BLaER1 (cell line): ENCODE measurements at regions not wholly inside any gene's neighbourhood (a gene's known extent, or its start where the extent isn't known, plus 50 kb on each side); places are given as distances from the start of the nearest gene placed in this dataset.

Experiments
- H3K27ac ChIP-seq: shearing (Covaris generic); formaldehyde crosslinking; 2 replicates; pipeline ENCODE4 v1.8.1; 2022
- H3K27me3 ChIP-seq: shearing (Covaris generic); formaldehyde crosslinking; 2 replicates; pipeline ENCODE4 v1.8.1; 2022
- H3K36me3 ChIP-seq: shearing (Covaris generic); formaldehyde crosslinking; 2 replicates; pipeline ENCODE4 v1.8.1; 2022
- H3K4me1 ChIP-seq: shearing (Covaris generic); formaldehyde crosslinking; 2 replicates; pipeline ENCODE4 v1.8.1; 2022
- H3K4me2 ChIP-seq: shearing (Covaris generic); formaldehyde crosslinking; 2 replicates; pipeline ENCODE4 v1.8.1; 2022
- H3K4me3 ChIP-seq: shearing (Covaris generic); formaldehyde crosslinking; 2 replicates; pipeline ENCODE4 v1.8.1; 2022
- H3K9ac ChIP-seq: shearing (Covaris generic); formaldehyde crosslinking; 2 replicates; pipeline ENCODE4 v1.8.1; 2022
- H3K9me3 ChIP-seq: shearing (Covaris generic); formaldehyde crosslinking; 2 replicates; pipeline ENCODE4 v1.8.1; 2022
- H4K20me1 ChIP-seq: shearing (Covaris generic); formaldehyde crosslinking; 2 replicates; pipeline ENCODE4 v1.8.1; 2022
- Cebpa-rat ChIP-seq: shearing (Covaris generic); IDR thresholded peaks from 2 replicates; pipeline ENCODE4 v1.8.1; 2022

DNA sequence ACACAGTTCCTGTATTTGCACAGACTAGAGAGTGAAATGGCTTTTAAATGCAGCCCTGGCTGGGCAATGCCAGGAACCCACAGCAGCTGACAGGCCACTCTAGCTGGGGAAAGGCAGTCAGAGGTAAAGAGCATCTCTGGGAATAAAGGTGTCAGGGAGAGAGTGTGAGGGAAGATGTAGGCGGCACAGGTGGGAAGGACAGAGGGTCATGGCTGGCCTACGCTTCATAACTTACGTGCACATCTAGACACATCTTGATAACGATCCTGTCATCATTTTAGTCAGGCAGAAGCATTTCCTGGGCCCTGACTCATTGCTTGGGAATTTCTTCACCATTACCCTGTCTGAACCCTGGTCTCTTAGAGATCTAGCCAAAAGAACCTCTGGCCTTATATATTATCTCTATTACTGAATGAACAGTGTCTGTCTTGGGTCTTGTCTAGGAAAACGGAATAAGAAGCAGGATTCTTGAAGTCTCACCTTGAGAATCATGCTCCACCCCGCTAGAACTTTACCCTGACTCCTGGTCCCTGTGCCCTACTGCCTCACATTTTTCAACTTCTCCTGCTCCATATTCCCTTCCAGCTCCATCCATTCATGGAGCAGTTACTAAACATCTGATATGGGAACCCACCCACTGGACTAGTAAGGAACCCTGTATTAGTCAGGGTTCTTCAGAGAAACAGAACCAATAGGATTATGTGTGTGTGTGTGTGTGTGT is 106.4 kb upstream of the ELL2 start:
- H3K9ac ChIP-seq = no peak overlapping the region
- no peak for TF ChIP-seq Cebpa-rat
- H3K27me3 ChIP-seq = no peaks in the 10 kb centered on the region
- no peak overlapping the region for H3K27ac ChIP-seq
- H3K4me1 ChIP-seq = peaks cover 5% of the 10 kb centered on the region
- H3K36me3 ChIP-seq = no peaks in the 10 kb centered on the region
- H4K20me1 ChIP-seq = no peaks in the 10 kb centered on the region
- no peak overlapping the region for H3K4me2 ChIP-seq
- H3K9me3 ChIP-seq = no peaks in the 10 kb centered on the region
- no peak overlapping the region for H3K4me3 ChIP-seq

DNA sequence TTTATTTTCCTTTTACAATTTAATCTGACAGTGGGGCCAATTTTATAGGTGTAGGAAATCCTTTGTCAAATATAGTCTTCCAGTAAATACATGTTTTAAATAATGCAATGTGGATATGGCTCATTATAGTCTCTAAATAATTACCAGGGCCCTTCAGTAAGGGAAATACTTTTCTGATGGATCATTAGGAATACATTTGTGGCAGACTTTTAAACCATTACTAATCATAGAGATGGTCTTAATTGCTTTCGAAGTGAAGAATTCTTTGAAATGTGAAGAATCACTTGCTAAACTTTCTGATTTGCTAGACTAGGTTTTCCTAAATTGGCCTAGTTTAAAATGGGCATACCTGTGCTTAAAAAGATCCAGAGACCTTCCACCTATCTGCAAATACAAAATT is 105.6 kb upstream of the ELL2 start:
- H3K9ac ChIP-seq = no peak overlapping the region
- H4K20me1 ChIP-seq = no peaks in the 10 kb centered on the region
- TF ChIP-seq Cebpa-rat = no peak
- H3K4me3 ChIP-seq = no peak overlapping the region
- H3K27ac ChIP-seq = no peak overlapping the region
- H3K9me3 ChIP-seq = no peaks in the 10 kb centered on the region
- H3K4me1 ChIP-seq = peaks cover 5% of the 10 kb centered on the region
- no peaks in the 10 kb centered on the region for H3K27me3 ChIP-seq
- H3K36me3 ChIP-seq = no peaks in the 10 kb centered on the region
- no peak overlapping the region for H3K4me2 ChIP-seq

DNA sequence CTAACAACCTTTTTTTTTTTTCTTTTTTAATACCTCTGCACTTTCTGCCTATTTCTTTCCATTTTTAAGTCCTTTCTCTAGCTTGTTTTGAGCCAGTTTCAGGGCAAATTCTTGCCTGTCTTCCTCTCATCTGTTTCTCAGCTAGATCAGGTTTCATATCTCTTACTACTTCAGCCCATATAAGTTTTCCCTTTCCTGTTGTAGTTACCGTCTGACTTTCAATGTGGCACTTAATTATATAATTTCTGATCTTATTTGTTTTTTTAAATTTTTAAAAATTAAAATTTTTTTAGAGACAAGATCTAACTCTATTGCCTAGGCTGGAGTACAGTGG is 104.7 kb upstream of the ELL2 start:
- Histone ChIP-seq H4K20me1 (no peaks in the 10 kb centered on the region), H3K4me1 (peaks cover 5% of the 10 kb centered on the region), H3K27ac (no peak overlapping the region), H3K9ac (no peak overlapping the region), H3K4me3 (no peak overlapping the region), H3K4me2 (no peak overlapping the region), H3K36me3 (no peaks in the 10 kb centered on the region), H3K27me3 (no peaks in the 10 kb centered on the region), H3K9me3 (no peaks in the 10 kb centered on the region)
- TF ChIP-seq Cebpa-rat = no peak

DNA sequence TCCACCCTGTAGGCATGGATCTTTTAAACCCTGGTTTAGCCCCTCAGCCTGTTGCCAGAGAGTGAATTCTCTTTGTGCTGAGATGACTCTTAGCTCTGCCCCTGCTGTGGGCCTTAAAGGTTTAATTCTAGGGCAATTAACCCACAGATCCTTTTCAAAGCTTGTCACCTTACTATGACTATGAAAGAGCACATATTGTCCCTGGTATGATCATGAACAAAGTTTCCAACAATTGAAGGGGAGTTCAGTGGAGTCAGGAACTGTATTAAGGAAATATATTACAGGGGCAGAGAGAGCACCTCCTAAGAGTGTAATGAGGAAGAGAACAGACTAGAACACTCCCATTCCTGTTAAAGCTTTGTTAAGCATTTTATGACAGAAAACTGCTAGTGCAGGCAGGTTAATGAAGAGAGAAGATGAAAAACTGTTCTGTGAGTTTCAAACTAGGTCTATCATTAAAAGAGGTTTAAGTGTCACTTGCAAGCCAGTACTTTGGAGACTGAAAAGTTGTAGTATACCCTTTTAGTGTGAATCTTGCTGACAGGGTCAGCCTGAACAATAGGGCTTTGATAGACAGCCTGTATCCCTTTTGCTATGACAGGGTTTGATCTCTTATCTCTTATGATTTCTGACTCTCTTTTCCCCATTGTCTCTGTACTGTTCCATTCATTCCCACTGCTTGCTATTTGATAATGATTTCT is 104.2 kb upstream of the ELL2 start:
- H3K27me3 ChIP-seq = no peaks in the 10 kb centered on the region
- H3K4me2 ChIP-seq = no peak overlapping the region
- no peak overlapping the region for H3K9ac ChIP-seq
- no peaks in the 10 kb centered on the region for H4K20me1 ChIP-seq
- no peak for TF ChIP-seq Cebpa-rat
- no peak overlapping the region for H3K4me3 ChIP-seq
- H3K36me3 ChIP-seq = no peaks in the 10 kb centered on the region
- peaks cover 5% of the 10 kb centered on the region for H3K4me1 ChIP-seq
- no peaks in the 10 kb centered on the region for H3K9me3 ChIP-seq
- H3K27ac ChIP-seq = no peak overlapping the region

DNA sequence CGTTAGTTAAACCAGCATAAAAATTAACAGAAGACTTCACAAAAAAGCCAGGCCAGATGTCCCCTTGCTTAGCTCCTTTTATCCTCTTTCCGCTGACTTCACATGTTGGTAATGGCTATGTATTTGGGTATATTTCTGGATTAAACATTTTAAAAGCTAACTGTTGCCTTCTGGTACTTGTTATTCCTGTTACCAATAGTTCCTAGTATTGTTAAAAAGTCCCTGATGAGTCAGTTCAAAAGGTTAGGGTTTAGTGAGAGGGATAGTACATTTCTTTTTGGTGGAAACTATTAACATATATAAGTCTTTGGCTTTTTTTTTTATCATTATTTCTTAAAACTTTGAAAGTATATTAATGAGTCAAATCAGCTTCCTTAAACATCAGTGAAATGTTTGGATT is 103.2 kb upstream of the ELL2 start:
- H3K4me2 ChIP-seq = no peak overlapping the region
- H3K4me1 ChIP-seq = no peaks in the 10 kb centered on the region
- H4K20me1 ChIP-seq = no peaks in the 10 kb centered on the region
- H3K36me3 ChIP-seq = no peaks in the 10 kb centered on the region
- H3K9me3 ChIP-seq = no peaks in the 10 kb centered on the region
- H3K27me3 ChIP-seq = no peaks in the 10 kb centered on the region
- no peak for TF ChIP-seq Cebpa-rat
- H3K4me3 ChIP-seq = no peak overlapping the region
- no peak overlapping the region for H3K9ac ChIP-seq
- no peak overlapping the region for H3K27ac ChIP-seq

DNA sequence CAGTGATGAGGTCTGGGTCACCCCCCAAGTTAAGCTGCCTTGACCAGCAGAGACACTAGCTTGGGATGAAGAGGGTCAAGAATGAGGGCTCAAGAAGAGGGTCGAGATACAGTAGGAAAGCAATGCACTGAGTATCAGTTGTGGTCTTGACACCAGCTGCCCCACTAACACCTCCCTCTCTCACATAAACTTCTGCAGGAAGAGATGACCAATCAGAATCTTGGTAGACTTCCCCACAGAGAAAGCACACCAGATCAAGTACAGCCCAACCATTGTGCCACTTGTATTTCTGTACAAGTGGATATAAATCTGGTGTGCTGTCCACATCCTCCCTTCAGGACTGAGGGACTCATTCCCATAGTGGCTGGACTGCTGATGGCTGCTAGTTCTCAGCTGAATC is 101.2 kb upstream of the ELL2 start:
- Histone ChIP-seq H3K27ac (no peak overlapping the region), H3K36me3 (no peaks in the 10 kb centered on the region), H3K9ac (no peak overlapping the region), H3K4me2 (no peak overlapping the region), H3K27me3 (no peaks in the 10 kb centered on the region), H3K4me3 (no peak overlapping the region), H3K4me1 (no peaks in the 10 kb centered on the region), H4K20me1 (no peaks in the 10 kb centered on the region), H3K9me3 (no peaks in the 10 kb centered on the region)
- no peak for TF ChIP-seq Cebpa-rat

DNA sequence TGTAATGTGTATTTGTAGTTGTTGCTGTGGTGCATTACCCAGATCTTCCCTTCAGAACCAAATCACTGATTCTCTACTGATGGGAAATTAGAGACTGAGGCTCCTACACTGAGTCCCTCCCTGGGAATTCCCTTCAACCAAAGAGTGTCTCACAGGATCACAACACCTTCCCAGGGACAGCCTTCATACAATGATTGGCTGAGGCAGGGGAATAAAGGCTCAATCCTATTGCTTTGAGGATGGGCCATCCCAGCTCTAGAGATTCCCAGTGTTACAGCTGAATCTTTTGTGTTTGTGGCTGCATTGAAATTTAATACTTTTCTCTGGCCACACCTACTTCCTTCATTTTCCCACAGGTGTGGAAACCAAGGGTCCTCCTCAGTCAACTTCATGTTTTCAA is 96.4 kb upstream of the ELL2 start:
- no peak overlapping the region for H3K4me3 ChIP-seq
- no peaks in the 10 kb centered on the region for H3K4me1 ChIP-seq
- H3K27me3 ChIP-seq = no peaks in the 10 kb centered on the region
- no peak overlapping the region for H3K9ac ChIP-seq
- H4K20me1 ChIP-seq = no peaks in the 10 kb centered on the region
- TF ChIP-seq Cebpa-rat = no peak
- no peak overlapping the region for H3K4me2 ChIP-seq
- H3K27ac ChIP-seq = no peak overlapping the region
- H3K9me3 ChIP-seq = no peaks in the 10 kb centered on the region
- H3K36me3 ChIP-seq = no peaks in the 10 kb centered on the region

DNA sequence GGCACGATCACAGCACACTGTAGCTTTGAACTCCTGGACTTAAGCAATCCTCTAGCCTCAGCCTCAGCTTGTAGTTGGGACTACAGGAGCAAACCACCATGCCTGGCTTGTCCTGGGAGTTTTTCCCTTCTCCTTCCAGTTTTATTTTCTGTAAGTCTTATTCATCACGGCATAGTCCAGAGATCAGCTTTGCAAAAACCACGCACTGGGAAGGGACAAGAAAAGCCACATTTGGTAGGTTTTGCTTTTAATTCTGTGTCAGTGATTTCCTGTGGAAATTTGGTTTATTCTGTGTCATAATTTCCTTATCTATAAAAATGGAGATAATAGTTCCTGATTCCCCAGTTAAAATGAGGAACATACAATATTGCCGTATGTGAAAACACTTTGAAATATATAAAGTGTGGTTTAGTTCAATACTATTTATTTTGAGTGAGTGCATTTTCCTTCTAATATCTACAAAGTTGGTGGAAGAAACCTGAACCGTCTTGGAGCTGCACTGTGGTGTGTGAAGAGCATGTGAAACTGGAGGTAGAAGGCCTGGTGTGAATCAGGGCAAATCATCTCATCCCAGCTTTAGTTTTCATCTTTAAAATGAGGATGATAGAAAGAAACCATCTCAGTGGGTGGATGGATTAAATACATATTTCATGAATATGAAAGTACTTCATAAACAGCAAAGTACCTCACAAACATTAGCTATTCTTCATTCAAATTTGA is 92.8 kb upstream of the ELL2 start:
- no peak overlapping the region for H3K4me3 ChIP-seq
- H3K27me3 ChIP-seq = no peaks in the 10 kb centered on the region
- TF ChIP-seq Cebpa-rat = no peak

DNA sequence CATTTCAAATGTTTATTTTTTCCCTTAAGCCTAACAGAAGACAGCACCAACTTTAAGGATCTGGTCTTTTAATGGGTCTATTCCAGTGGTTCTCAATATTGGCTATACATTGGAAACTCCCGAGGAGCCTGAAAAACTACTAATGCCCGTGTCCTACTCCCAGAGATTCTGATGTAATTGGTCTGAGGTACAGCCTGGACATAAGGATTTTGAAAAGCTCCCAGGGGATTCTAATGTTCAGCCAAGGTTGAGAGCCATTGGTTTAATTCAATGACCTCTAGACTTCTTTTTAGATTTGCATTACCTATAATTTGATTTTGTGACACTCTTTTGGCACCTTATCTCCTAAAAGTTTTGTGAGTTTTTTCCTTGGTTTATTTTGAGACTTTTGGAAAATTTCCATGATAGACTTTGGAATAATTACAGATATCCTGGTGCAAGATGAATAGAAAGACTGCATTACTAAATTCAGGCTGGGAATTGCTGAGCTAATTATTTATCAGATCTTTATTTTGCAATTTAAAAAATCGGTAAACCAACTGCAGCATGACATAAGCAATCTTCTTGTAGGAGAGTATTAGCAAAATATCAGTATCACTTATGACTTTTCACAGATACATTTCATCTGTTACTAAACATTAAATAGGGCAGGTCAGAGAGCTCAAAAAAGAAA is 91.5 kb upstream of the ELL2 start:
- H3K9ac ChIP-seq = no peak overlapping the region
- no peaks in the 10 kb centered on the region for H3K4me1 ChIP-seq
- H3K4me3 ChIP-seq = no peak overlapping the region
- no peaks in the 10 kb centered on the region for H4K20me1 ChIP-seq
- H3K9me3 ChIP-seq = no peaks in the 10 kb centered on the region
- no peak overlapping the region for H3K4me2 ChIP-seq
- H3K36me3 ChIP-seq = no peaks in the 10 kb centered on the region
- TF ChIP-seq Cebpa-rat = no peak
- no peaks in the 10 kb centered on the region for H3K27me3 ChIP-seq
- no peak overlapping the region for H3K27ac ChIP-seq

More for the DNA sequence above, 92.8 kb upstream of the ELL2 start:
- Histone ChIP-seq H3K4me2 (no peak overlapping the region), H3K4me1 (no peaks in the 10 kb centered on the region), H3K9me3 (no peaks in the 10 kb centered on the region), H4K20me1 (no peaks in the 10 kb centered on the region), H3K36me3 (no peaks in the 10 kb centered on the region), H3K27ac (no peak overlapping the region), H3K9ac (no peak overlapping the region)

DNA sequence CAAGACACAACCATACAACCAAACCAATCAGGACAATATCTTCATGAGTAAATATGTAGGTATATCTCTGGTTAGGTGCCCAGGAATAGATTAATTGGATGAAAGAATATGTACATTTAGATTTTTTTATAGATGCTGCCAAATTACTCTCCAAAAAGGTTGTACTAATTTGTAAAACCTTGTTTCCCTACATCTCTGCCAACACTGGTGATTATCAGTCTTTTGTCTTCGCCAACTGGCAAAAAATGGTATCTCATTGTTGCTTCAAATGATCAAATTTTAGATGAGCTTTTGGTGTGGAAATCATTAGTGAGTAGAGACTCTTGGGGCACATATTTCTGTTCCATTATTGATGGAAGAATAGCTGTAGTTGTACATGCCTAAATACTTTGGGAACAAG is 90.7 kb upstream of the ELL2 start:
- H3K4me2 ChIP-seq = no peak overlapping the region
- no peak overlapping the region for H3K9ac ChIP-seq
- no peaks in the 10 kb centered on the region for H3K9me3 ChIP-seq
- no peaks in the 10 kb centered on the region for H3K36me3 ChIP-seq
- no peak overlapping the region for H3K27ac ChIP-seq
- TF ChIP-seq Cebpa-rat = no peak
- H4K20me1 ChIP-seq = no peaks in the 10 kb centered on the region
- no peaks in the 10 kb centered on the region for H3K4me1 ChIP-seq
- no peak overlapping the region for H3K4me3 ChIP-seq
- H3K27me3 ChIP-seq = no peaks in the 10 kb centered on the region
